Stromal cell of bone marrow (primary cell): ENCODE measurements at regions not wholly inside any gene's neighbourhood (a gene's known extent, or its start where the extent isn't known, plus 50 kb on each side); places are given as distances from the start of the nearest gene placed in this dataset.

ENCODE experiments used
- DNase-seq: peaks from one replicate; pipeline ENCODE4 v3.0.0-alpha.2; 2012; ENCODE audit warnings: low read depth

GRCh38 chr3:144079634-144080033 lies 108.0 kb downstream of the DIPK2A start:
- no peak for DNase-seq

DNA sequence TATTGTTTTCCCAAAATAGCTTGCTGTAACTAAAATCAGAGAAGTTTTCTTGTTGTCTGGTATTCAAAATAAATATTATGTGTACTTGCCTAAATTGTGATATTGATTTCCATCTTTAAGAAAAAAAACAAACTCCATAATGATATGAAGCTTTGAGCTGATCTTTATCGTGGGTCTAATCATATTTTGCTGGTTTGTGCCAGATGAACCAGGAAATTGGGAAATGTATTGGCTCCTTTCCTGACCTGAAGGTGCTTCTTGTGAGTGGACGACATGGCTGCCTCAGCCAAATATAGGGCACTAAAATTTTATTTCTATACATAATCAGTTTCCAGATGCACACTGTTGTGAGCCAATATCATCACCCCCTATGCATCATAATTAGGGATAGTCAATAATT lies 113.3 kb downstream of the DIPK2A start:
- no peak for DNase-seq

GRCh38 chr3:144085964-144086363 lies 114.3 kb downstream of the DIPK2A start:
- DNase-seq, result no peak

- no peak for DNase-seq
Measured at GRCh38 chr3:144096016-144096415, 124.4 kb downstream of the DIPK2A start.

GRCh38 chr3:144097163-144097562 lies 125.5 kb downstream of the DIPK2A start:
- no peak for DNase-seq

- no peak for DNase-seq
Measured at GRCh38 chr3:144098691-144099090, 127.1 kb downstream of the DIPK2A start.

GRCh38 chr3:144102421-144102820 lies 130.8 kb downstream of the DIPK2A start:
- no peak for DNase-seq

GRCh38 chr3:144104186-144104585 lies 132.6 kb downstream of the DIPK2A start:
- no peak for DNase-seq

GRCh38 chr3:144104679-144105078 lies 133.1 kb downstream of the DIPK2A start:
- no peak for DNase-seq

DNA sequence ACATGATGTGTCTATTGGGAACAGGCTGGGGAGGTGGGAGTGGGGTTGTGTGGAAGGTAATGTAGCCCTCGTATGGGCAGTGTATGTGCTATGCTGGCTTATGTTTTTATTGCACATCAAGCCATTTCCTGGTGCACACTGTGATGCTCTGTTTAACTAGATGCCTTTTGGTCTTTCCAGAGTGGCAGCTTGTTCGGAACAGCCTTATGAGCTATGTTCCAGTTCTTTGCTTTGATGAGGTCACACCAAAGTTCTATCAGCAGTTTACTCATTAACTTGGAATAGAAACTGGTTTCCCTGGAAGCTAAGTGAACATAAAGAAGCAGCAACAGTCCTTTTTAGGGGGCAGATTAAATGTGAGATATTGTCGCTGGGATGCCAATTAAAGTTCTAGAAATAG lies 133.9 kb downstream of the DIPK2A start:
- no peak for DNase-seq

DNA sequence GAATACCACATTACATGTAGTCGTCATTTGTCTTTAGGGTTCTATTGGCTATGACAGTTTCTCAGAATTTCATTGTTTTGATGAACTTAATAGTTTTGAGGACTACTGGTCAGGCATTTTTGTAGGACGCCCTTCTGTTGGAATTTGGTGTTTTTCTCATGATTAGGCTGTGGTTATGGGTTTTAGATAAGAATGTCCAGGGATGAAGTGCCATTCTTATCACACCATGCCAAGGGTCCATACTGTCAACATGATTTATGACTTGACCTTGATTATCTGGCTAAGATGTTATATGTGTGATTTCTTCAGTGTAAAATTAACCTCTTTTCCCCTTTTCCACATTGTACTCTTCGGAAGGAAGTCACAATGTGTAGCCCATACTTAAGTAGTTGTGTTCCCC lies 135.3 kb downstream of the DIPK2A start:
- DNase-seq, result no peak

DNA sequence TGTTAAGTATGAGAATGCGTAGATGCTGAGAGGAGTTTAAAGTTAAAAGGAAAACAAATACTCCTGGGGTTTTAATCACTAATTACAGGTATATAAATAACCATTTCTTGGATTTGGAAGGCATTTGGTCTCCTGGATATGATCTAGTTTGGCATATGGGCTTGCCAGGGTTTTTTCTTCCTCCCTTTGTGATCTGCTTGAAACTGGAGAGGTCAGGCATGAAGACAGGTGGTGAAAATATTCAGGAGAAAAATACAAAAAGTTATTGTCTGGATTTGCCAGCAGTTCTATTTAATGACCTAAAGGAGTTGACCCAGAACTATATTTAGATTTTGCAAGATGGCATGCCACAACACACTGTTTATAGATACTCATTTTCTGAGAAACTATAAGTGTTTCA lies 136.3 kb downstream of the DIPK2A start:
- no peak for DNase-seq

- peak; percentile 55 for DNase-seq
Measured at GRCh38 chr3:144109944-144110343, 138.3 kb downstream of the DIPK2A start.

DNA sequence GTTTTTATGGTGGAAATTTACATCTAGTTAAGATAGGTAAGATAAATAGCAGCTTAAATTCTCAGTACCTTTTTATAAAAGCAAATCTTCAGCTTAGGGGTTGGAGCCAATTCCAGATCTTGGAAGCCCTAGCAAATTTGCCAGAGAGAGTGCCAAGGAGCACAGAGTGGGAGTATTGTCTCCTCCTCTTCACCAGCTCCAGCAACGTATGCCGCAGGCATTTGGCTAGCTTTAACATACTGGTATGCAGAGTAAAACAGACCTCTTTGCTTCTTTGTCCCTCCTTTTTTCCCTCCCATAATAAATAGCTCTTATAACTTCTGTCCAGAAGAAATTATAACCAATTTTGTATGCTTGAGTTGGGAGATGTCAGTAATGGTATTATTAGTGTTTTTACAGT lies 140.4 kb downstream of the DIPK2A start:
- no peak for DNase-seq

DNA sequence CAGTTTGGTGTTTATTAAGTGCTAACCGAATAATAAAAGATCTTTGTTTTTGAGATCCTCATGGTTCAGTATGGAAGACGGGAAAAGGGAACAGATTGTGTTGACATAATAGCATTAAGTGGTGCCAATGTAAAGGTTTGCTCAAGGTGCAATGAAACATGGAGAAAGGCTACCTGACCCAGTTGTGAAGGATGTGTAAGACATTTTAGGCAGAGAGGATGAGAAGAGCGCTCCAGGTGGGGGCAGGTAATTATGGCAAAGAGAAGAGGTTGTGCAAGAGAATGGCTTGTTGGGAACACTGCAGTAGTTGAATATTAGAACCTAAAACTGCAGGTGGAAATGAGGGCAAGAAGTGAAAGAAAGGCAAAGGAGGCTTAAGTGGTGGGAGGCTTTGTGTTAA lies 140.8 kb downstream of the DIPK2A start:
- DNase-seq, result no peak

DNA sequence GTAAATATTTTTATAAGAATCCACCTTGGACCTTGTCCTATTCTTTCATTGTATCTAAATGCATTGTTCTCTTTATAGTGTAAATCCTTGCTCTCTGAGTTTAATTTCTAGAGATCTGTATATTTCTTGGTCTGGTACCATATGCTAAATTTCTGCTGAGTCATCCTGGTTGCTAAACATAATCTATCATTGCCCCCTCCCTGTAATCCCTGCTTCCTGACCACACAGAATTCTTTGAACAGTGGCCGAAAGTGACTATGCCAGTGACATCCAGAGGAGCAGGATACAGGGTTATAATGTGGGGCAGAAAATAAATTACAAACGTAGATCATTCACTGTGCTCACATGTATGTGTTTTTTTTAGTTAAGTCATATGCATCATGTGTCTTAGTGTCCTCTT lies 143.1 kb downstream of the DIPK2A start:
- no peak for DNase-seq

DNA sequence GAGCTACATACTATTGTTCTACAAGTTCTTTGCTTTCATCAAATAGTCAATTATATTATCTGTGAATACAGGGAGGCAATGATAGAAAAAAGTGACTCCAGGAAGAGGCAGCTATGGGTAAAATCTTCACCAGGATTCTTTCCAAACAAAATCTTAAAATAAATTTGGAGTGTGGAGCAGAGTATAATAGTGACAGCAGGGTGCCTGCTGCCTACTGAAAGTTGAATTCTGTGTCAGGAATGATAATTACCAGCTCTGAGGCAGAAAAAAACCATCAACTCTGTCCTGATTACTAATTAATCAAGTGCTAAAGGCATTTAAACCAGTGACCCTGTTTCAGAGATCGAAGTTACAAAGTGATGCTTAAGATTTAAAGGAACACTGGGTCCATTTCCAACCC lies 148.0 kb downstream of the DIPK2A start:
- no peak for DNase-seq

DNA sequence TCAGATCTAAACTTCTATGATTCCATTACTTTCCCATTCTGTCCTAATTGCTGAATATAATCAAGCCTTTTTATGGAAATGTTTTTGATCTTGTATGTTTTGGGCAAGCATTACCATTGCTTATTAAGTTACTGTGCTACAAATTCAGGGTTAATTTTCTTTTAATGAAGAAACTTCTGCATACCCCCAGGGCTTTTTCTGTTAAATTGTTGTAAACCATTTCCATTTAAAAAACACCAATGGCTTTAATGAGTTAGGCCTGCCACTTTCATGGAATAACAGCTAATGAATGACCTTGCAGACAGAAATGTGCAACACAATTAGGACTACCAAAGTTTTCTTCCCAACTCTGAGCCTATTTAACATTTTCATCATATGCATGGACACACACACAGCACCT lies 150.0 kb downstream of the DIPK2A start:
- no peak for DNase-seq

DNA sequence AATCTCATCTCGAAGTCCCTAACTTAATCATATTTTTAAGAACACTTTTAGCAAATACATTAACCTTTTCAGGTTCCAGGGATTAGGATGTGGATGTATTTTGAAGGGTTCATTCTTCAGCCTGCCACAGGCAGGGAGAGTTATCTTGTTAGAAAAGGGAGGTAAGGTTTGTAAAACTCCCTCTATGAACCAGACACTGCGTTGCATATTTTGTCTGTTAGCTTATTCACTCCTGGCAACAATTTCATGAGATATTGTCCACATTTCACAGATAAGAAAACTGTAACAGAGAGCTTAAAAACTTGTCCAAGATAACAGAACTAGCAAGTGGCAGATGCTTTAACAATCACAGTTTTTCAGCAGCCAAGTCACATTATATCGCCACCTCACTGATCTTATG lies 155.4 kb downstream of the DIPK2A start:
- no peak for DNase-seq

DNA sequence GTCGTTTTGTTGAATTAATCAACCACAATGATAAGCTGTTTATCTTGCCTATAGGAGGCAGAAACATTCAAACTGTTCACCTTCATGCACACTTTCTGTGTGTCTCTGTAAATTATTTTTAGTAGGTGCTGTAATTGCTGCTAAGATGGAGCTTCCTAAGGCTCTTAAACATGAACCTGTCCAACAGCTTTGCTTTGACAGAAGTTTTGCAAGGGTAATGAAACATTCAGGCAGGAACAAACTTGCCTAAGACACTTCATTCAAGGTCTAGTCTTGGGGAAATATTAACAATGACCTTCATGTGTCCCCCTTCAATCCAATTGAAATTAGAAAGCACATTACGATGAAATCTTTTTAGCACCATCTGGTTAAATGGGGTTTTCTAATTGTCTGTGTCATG lies 156.1 kb downstream of the DIPK2A start:
- no peak for DNase-seq

DNA sequence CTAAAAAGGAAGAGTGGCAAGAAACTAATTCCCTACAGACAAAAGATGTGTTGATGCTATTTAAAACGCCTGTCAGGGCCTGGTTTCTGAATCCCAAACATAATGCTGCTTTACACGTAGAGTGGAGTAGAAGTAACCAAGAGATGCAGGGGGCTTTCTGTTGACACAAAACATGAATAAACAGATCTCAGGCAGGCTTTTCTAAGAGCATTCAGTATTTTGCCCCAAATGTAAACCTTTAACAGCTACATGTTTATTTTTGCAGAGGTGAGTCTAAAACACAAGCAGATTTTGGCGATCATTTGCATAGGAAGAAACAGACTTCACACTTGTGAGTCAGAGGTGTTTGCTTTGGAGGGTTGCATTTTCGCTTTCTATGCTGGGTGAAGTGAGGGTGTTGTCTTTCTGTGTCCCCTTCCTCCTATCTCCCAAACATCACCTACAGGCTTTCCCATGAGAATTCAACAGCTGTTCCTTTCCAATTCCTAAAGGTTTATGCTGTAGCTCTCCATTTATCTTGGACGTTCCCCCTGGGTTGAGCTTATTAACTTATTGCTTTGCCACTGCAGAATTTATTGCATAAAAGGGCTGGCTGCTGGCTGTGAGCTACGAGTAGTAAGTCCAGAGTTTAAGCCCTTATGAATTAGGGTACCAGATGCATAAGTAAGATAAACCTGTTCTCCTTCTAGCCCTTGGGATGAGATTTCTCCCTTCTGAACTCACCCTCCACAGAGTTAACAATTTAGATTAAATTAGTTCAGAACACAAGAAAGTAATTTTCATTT lies 156.7 kb downstream of the DIPK2A start:
- no peak for DNase-seq

DNA sequence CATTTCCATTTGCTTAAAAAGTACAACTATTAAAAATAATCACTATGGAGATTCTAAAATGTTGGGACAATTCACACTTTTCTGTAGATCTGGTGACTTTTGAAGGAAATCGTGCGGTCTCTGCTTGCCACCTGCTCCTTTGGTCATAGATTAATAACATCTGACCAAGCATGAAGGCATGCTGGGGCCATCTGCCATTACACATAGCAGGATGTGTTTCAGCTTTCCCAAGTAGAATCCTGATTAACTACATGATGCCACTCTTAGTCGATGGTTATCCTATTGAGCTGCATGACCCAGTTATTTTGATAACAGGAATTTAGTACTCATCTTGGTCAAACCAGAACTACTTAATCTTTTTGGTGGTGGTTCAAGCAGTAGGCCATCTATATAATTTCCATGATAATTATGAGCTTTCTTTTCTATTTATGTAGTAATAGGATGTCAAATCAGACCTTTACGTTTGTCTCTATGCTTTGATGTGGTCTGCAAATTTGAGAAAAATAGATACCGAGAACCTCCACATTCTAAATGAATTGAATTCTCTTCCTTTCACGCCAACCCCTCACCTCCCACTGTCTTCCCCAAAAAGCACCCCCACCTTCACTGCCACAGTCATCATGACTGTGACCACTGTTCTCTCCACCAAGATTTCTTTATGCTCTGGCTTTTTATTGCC lies 158.1 kb downstream of the DIPK2A start:
- DNase-seq, result no peak

- DNase-seq, result no peak
Measured at GRCh38 chr3:144141074-144141473, 169.5 kb downstream of the DIPK2A start.

DNA sequence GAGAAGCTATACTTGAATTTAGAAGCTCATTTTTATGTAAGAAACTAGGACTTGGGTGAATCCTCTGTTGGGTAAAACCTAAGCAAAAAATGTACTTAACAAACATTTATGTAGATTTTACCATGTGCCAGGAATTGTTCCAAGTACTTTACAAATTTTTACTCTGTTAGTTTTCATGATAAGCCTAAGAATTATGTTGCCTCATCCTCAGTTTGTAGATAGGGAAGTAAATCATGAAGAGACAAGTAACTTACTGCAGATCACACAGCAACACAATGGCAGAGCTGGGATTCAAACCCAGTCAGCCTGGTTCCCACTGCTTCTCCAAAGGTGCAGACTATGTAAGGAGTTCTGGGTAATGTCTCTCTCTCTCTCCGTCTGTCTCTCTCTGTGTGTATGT lies 169.9 kb downstream of the DIPK2A start:
- no peak for DNase-seq
